KG1 (cell line): ENCODE measurements at regions not wholly inside any gene's neighbourhood (a gene's known extent, or its start where the extent isn't known, plus 50 kb on each side); places are given as distances from the start of the nearest gene placed in this dataset.

Experiments
- DNase-seq: peaks from one replicate; lab custom pipeline; 2025; lab: John Stamatoyannopoulos, UW

DNA sequence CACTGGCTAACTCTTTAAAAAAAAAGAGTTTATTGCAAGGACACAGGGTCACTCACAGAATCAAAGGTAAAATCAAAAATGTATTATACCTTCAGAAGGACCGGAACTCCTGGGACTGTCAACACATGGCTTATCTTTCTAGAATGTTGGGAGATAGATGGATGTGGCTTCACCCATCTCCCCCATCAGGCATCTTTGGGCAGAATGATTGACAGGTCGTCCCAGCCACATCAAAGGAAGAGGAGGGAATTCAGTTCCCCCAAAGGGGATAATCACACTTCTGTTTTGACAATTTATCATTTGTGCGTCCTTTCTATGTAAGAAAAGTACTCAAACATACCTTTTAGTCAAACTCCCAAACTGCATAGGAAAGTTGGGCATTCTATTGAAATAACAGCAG is 228.6 kb upstream of the CDH5 start:
- no peak for DNase-seq

DNA sequence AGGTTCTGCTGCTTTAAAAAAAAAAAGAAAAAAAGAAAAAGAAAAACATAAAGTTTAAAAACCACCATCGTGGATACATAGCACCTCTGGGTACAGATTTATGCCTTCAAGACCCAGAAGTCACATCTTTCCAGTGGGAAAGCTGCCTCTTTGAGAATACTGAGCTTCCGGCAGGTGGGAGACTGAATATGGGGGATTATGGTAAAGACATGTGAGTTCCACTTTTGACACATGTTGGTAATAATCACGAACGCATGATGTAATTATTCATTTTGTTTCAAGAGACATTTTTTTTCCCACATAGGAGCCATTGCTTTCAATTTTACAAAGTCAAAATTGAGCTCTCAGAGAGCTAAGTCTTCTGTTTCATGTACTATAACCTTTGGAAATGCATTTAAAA is 229.7 kb upstream of the CDH5 start:
- DNase-seq: no peak

DNA sequence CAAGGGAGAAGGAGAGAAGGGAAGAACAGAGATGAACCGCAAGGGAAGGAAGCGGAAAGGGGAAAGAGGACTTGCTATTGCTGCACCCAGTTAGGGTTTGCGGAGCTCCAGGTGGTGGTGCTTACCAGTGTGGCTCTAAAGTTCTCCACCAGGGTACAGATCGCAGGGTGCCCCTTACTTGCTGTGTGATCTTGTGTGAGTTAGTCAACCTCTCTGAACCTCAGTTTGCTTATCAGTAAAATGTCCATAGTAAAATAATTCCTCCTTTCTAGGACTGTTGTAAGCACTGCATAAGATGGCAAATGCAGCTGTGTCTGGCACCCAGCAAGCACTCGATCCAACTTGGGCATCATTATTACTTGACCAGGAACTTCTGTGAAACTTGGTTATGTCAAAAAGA is 230.7 kb upstream of the CDH5 start:
- no peak for DNase-seq

DNA sequence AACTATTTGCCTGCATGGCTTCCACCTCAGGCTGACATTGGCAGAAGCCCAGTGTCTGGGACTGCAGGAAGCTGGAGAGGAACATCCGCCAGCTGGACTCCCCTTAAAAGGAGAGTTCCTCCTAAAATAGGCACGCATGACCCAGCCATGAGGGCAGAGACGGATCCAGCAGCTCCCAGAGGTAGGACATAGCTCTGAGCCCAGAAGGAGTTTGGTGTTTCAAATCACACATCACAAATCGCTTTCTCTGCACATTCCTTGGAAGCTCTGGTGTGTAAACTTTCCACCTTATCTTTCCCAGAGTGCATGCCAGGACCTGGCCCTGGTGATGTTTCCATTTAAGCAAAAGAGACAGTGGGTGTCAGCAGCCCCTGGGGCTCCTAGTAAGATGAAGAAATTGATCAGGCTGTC is 231.1 kb upstream of the CDH5 start:
- no peak for DNase-seq

DNA sequence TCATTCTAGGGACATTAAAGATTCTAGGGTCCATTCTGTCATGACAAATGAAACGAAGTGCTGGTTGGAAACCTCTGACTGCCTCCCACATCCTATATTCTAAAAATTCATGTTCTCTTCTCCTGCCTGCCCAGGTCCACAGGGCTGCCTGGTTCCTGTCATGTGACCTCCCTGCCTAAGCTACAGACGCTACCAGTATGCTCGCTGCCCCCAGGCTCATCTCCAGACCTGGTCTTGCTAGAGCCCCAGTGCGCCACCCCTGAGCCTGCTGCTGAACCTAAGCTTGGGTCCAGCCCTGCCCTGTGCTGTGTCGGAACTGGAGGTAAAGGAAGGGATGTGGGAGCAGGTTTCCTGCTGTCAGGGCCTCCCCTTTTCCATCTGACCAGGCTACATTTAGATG is 231.6 kb upstream of the CDH5 start:
- no peak for DNase-seq

DNA sequence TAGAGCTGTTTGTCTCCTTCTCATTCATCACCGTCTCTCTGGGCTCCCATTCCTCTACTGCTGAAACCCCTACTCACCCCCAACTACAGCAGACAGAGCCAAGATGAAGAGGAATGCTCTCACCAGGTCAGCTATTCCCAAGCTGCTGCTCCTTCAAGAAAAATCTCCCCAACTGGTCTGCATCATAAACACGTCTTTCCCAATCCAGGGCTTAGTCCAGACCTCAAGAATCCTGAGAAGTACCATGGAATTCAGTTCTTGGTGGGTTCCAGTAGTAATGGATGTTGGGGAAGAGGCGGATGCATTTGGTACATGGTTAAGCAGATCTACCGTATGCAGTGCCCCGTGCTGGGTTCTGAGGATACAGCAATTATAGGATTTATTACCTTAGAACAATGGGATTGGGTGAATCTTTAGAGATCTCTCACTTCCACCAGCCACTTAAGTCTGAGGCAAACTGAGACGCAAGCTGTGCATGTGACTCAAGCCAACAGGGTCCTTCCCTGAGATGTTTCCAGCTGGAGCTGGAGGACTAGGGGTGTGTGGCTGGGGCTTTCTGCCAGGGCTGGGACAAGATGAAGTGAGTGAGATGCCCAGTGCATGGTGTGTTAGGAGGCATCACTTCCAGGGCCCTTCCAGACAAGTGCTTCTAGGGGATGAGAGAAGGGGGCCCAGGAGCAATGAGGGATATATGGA is 232.7 kb upstream of the CDH5 start:
- no peak for DNase-seq

DNA sequence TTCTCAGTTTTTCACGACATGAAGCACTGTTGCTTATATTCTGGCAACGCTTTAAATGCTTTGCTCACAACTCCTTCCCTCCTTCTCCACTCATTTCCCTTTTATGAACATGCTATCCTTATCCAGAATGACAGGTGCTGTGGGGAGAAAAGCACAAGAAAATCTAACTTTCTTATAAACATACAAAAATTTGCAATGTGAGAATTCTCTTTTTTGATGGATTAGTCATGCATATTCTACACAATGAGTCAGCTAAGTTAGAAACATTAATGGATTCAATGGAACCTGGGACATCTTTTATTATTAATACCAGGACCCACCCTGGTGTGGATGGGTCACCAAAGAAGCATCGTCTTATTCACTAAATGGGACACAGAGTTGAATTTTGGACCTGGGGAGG is 234.6 kb upstream of the CDH5 start:
- no peak for DNase-seq

DNA sequence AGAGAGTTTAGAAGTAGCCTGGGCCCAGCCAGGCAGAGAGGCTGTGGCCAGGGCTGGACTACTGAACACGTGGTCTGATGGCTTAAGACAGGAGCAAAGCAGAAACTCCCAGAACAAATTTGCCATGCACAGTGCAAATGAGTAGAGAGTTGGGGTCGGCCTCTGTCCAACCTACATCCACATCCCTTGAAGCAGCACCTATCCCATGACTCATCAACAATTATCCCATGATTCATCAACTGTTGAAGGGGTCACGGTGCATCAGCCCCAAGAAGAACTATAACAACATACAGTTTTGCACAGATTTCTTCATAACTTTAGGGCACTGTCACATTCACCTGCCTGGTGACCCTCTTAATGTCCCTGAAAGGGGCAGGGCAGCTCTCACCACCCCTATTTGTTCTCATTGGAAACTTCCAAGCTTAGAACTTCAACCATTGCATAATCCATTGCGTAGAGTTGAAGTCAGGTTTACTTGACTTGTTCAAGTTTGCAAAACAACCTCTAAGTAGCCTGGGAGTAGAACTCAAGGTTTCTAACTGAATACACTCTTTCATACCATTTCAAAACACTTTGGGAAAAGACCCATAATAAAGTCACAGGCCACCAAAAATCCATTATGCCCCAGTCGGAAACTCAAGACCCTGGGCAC is 235.2 kb upstream of the CDH5 start:
- DNase-seq: no peak

DNA sequence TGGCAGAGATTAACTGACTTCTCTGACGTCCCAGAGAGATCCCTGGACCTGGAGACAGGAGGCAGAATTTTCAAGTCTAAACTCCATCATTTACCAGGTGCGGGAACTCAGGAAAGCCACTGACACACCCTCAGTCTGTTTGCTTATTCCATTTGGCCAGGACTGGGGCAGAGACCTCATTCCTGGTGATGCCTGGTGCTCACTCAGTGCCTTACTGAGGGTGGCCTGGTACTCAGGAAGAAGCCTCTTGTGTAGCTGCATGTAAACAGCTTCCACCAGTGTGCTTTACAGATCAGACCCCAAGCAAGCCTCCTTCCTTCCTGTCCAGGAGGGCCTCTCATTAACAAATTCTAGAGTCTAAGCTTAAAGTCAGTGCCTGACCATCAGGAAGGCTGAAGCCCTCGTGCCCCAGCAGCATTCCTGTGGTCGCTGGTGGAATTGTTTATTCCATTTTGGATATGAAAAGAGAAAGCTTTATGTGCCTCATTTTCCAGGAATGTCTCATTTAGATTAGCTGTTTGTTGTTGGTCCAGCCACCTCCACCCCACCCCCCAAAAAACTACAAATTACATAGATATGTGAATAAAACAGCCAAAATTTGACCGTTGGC is 236.1 kb upstream of the CDH5 start:
- DNase-seq: no peak

DNA sequence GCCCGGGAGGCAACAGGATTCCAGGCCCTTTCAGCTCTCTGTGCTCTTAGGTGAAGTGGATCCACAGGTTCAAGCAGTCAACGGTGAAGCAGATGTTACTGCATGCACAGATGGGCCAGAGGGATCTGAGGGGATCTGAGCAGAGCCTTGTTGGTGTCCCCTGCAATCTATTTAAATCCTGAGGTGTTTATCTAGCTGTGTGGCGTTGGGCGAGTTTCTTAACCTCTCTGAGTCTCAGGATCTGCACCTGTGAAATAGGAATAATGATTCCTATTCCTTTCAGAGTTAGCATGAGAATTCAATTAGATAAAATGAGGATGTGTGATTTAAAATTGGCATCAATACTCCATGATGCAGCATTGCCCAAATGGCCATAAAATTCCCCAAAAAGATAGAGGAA is 237.3 kb upstream of the CDH5 start:
- no peak for DNase-seq

DNA sequence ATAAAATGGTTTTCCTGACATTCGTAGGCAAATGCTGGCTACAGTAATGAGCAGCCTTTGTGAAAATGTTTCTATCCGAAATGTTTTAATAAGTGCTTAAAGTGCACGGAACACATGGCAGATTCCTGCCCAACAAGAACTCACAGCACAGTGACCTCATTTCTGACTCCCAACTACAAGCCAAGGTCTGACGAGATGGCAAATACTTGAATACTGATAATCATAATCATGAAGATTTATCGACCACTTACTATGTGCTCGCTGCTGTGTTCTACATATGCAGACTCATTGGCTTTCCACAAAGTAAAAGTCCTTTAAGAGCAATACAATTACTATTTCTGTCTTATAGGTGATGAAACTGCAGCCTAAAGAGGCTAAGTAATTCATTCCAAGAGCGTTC is 238.1 kb upstream of the CDH5 start:
- no peak for DNase-seq

DNA sequence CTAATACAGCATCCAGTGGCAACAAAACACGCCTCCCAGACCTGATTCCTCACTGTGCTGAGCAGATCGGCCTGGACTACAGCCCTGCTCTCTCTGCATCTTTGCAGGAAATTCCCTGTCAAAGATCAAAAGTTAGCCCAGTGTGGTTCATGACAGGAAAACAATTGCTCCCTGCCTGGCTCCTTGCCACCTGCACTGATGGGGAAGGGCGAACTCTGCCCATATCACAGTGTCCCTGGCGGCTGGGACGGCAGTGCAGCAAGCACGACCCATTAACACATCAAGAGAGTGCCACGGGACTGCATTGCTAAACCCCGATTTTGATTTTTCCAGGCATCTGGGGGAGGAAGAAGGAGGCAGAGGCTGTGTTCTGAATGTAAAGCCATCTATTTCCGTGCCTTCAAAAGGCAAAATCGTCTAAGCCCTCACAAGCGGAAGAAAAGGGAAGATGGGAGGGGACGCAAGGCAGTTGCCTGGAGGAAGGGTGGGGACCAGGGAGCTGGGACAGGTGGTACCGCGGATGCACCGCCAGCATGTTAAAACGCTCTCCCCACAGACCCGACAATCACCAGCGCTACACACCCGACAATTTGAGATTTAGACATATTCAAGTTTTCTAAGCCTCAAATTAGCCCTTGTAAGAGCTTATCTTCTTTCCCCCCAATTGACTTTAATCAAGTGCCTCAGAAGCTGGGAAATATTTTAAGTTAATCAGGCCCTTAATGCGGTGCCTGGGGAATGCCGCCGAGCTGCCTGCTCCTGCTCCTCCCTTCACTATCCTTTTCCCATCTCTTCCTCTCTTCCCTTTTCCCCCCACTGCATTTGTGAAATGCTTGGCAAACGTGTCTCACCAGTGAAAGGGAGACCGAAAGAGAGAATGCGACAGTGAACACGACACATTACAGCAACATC is 238.8 kb upstream of the CDH5 start:
- DNase-seq: no peak

DNA sequence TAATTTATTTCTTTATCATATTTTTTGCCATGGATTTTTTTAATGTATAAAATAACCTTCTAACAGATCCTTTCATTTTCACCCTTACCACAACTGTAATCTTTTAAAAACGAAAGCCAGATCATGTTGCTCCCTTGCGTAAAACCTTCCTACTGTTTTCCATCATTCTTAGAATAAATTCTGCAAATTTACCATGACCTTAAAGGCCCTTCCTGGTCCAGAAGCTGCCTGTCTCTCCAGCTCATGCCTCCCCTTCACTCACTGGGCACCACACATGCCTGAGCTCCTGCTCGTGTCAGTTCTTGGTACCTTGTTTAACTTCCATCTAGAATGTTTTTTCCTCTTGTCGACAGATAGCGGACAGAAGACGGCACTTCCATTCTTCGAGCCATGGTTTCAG is 245.0 kb upstream of the CDH5 start:
- no peak for DNase-seq

DNA sequence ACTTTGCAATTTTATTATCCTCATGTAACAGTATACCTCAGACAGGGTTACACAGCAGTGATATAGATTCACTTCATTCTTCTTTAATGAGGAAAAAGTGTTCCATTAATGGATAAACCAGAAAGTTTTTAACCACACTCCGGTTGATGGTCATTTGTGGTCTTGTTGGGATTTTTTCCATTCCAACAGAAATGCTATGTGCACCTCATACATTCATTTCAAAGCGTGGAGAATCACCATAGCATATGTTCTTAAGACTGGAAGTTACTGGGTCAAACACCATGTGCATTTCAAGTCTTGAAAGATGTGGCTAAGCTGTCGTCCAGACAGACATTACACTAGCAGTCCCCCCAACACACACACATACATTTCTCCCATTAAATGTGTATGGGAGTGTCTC is 245.8 kb upstream of the CDH5 start:
- no peak for DNase-seq

DNA sequence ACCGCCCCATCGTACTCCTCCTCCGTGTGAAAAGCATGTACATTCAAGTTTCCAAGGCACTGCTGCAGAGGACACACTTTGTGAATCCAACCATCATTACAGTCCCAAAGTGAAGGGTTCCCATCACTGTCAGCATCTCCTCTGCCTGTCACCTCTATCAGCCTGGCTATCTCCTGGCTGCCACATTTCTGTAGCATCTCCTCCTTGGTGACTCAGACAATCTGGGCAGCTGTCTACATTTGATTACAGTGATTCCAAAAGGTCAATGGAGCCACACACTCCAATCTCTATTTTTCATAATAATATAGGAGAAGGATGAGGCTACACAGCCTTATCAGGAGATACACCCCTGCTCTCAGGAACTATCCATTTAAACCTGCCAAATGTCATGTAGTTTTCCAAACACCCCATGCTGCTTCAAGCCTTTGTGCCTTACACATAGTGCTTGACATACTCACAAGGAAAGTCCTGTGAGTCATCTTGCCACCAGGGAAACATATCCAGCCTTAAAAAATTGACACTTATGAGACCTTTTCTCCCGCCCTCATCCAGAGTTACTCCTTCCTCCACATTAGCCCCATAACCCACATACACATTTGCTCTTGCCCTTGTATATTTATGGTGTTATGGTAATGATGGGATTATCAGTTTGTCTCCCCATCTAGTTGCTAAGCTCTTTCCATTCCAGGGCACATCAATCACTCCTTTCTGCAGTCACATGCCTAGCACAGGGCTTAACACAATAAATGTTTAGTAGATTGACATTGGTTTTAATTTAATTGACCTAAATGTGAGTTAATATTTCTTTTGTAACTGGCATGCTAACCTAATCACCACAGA is 250.1 kb upstream of the CDH5 start:
- DNase-seq: no peak

DNA sequence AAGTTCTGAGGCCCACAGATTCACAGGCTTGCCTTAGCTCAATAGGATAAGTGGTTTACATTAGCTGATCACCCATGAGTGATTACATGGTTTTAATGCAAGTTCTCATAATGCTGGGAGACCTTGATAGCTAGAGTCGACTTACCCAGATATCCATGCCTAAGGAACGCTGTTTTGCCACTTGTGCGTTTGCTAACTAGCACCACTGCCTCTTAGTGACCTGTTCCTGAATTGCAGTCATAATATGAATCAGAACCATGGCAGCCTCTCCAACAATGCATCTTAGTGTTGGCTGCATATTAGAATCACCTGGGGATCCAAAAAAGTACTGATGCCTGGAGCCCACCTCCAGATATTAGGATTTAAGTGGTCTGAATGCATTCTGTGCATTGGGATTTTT is 251.1 kb upstream of the CDH5 start:
- no peak for DNase-seq

DNA sequence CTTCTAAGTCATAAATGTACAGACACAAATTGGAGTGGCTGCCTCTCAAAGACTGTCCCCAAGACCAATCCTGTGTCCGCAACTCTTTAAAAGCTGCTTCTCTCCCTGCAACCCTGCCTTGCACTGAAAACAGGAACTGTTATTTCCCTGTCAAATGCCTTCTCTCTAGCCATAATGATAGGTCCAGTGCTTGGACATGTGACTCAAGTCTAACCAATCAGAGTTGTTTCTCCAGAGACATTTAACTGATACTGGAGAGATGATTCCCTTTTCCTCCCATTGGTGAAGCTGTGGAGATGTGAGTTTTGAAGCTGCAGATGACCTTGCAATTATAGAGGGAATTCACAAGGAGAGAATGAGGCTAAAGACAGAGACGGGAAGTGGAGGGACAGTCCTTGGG is 253.3 kb upstream of the CDH5 start:
- DNase-seq: no peak

DNA sequence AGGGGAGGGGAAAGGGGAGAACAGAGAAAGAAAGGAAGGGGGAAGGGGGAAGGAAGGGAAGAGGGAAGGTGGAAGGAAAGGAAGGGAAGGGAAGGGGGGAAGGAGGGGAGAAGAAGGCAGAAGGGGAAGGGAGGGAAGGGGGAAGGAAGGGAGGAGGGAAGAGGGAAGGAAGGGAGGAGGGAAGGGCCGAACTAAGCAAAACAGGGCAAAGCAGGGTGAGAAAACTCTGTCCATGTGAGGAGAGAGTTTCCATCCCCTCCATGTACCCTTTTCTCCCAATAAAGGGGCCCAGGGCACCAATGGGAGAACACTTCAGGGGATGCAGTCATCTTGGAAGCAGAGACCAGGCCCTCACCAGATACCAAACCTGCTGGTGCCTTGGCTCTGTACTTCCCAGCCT is 256.8 kb upstream of the CDH5 start:
- DNase-seq: no peak

DNA sequence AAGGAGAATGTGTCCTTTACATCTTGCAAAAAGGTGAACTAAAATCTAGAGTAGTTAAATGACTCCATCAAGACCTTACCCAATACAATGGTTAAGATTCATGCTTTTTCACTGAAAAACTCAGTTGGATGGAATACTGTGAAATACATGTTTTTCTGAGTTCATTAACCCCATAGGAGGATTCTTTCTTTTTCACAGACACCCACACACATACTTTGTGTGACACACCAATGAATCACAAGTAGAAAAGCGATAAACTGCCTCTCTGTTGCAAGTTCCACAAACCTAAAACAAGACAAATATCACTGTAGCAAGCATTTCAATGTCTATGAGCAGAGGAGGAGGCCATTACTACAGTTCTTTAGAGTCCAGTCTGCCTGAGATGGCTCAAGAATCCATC is 258.8 kb upstream of the CDH5 start:
- DNase-seq: no peak

DNA sequence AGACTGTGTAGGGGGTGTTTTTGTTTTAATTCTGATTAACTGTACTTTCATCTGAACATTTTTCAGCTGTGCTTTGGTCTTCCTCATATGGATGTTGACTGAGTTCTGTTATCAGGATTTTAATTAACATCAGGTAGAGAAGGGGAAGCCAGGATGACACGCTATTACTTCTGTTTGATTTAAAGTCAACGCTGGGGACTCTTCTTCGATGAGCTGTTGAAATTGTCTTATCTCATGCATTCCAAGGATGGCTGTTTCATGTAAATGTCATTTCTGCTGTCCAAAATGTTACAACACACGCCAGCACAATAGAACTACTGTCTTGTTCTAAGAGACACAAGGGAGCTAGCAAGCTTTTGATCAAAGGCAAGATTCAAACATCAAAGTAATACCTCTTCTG is 263.3 kb upstream of the CDH5 start:
- DNase-seq: no peak

DNA sequence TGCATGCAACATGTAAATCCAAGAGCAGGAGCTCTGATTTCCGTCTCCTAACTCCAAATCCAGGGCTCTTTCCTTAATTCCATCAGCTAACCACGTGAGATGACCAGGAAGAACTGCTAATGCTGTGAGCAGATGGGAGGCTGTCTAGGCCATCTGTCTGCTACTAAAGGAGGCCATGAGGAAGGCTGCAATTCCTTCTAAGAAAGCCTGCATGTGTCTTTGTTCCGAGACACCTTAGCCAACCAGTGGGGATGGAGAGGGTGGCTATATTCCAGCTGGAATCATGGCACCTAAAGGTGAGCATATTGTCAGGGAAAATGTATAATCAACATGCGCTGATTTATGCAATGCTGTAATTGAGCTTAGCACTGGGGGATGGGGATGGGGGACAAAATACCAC is 267.2 kb upstream of the CDH5 start:
- DNase-seq: no peak

DNA sequence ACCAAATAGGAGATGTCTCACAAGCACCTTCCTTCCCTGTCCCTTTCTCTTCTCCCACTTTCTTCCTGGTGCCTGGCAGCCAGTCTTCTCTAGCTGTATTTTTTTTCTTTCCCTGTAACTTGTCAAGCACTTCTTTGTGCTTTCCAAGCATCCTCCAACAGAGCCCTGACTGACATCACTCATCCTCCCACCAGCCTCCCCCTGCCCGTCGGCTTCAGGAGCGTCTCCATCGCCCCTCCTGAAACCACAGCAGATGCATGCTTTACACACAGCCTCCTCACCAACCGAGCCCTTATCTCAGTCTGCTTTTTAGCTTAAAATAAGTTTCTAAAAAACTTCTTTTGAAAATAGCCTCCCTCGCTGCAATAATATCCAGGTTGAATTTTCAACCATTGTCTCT is 268.7 kb upstream of the CDH5 start:
- no peak for DNase-seq
